ENCODE measurements at regions not wholly inside any gene's neighbourhood (a gene's known extent, or its start where the extent isn't known, plus 50 kb on each side); places are given as distances from the start of the nearest gene placed in this dataset.

- intact Hi-C loops (cut with DNase I), result no loop called here
- no peak for DNase-seq (ENCODE audit: low spot score)
Measured at GRCh38 chr22:22344430-22344829, 99.8 kb downstream of the VPREB1 start.

- intact Hi-C loops (cut with DNase I), result no loop called here
- no peak for DNase-seq (ENCODE audit: low spot score)
Measured at GRCh38 chr22:22345781-22346180, 101.2 kb downstream of the VPREB1 start.

GRCh38 chr22:22346401-22347107 is 102.0 kb downstream of the VPREB1 start:
- intact Hi-C loops (cut with DNase I), result no loop called here
- no peak for DNase-seq (ENCODE audit: low spot score)

GRCh38 chr22:22348127-22348814 is 103.7 kb downstream of the VPREB1 start:
- DNase-seq (ENCODE audit: low spot score), result no peak
- intact Hi-C loops (cut with DNase I), result no loop called here

DNA sequence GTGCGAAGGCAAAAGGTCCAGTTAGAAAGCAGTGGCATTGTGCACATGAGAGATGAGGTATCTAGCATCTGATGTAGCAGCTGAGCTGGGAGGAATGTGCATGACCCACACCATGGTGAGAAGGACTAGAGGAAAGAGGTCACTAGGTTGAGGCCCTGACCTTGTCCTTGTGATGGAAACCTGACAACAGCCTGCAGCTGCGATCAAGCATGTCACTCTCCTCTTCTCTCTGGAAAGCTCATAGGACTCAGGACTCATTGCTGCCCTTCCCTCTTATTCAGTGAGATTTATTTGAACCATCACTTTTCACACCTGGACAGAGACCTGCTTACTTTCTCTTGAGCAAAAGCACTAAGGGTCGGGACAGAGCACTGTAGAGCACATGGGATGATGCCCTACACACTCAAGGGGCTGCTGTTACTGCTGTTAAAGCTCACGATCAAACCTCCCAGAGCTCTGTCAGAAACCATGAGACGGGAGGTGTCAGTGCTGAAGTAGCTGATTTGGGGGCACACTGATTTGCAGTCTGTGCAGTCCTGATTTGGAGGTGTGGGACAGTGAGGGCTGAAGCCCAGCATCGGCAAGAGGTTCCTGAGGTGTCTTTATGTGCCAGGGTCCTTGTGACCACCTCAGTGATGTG is 104.3 kb downstream of the VPREB1 start:
- no peak for DNase-seq (ENCODE audit: low spot score)
- intact Hi-C loops (cut with DNase I), result loop anchor here (1.0 kb wide), 1 partner anchor 48 kb away; no protein-coding TSS in a partner anchor

- DNase-seq (ENCODE audit: low spot score), result no peak
- intact Hi-C loops (cut with DNase I), result loop anchor here (1.0 kb wide), 1 partner anchor 48 kb away; no protein-coding TSS in a partner anchor
Measured at GRCh38 chr22:22349455-22349836, 104.9 kb downstream of the VPREB1 start.

DNA sequence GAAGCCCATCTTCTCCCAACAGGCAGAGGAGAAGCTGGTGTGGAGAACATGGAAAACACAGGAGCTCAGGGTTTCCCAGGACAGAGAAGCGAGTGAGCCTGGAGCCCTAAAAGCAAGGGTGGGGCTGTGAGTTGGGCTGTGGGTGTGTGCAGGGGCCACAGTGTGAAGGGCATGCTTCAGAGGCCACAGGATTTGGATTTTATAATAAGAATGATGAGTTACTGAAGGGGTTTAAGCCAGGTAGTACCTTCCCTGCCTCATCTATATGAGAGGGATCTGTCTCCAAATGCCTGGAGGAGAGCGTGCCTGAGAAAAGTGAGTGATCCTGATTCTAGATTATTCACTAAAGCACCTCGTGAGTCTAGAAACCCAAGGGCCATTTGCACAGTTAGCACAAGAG is 106.8 kb downstream of the VPREB1 start:
- intact Hi-C loops (cut with DNase I), result no loop called here
- DNase-seq (ENCODE audit: low spot score), result no peak

- intact Hi-C loops (cut with DNase I), result no loop called here
- DNase-seq (ENCODE audit: low spot score), result no peak
Measured at GRCh38 chr22:22352371-22352999, 107.9 kb downstream of the VPREB1 start.

GRCh38 chr22:22355096-22355834 is 110.7 kb downstream of the VPREB1 start:
- DNase-seq (ENCODE audit: low spot score), result no peak
- intact Hi-C loops (cut with DNase I), result no loop called here

- intact Hi-C loops (cut with DNase I), result no loop called here
- no peak for DNase-seq (ENCODE audit: low spot score)
Measured at GRCh38 chr22:22357024-22357883, 112.7 kb downstream of the VPREB1 start.

GRCh38 chr22:22358152-22358551 is 113.6 kb downstream of the VPREB1 start:
- intact Hi-C loops (cut with DNase I), result no loop called here
- no peak for DNase-seq (ENCODE audit: low spot score)

- intact Hi-C loops (cut with DNase I), result no loop called here
- DNase-seq (ENCODE audit: low spot score), result no peak
Measured at GRCh38 chr22:22358686-22359085, 114.1 kb downstream of the VPREB1 start.

DNA sequence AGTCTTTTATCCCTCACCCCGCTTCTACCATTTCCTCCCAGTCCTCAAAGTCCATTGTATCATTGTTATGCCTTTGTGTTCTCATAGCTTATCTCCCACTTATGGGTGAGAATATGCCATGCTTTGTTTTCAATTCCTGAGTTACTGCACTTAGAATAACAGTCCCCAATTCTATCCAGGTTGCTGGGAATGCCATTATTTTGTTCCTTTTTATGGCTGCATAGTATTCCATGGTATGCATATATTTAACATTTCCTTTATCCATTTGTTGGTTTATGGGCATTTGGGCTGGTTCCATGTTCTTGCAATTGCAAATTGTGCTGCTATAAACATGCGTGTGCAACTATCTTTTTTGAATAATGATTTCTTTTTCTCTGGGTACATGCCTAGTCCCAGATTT is 114.9 kb downstream of the VPREB1 start:
- no peak for DNase-seq (ENCODE audit: low spot score)
- intact Hi-C loops (cut with DNase I), result no loop called here

GRCh38 chr22:22360014-22360413 is 115.4 kb downstream of the VPREB1 start:
- no peak for DNase-seq (ENCODE audit: low spot score)
- intact Hi-C loops (cut with DNase I), result no loop called here

- DNase-seq (ENCODE audit: low spot score), result no peak
- intact Hi-C loops (cut with DNase I), result no loop called here
Measured at GRCh38 chr22:22362311-22362710, 117.7 kb downstream of the VPREB1 start.

DNA sequence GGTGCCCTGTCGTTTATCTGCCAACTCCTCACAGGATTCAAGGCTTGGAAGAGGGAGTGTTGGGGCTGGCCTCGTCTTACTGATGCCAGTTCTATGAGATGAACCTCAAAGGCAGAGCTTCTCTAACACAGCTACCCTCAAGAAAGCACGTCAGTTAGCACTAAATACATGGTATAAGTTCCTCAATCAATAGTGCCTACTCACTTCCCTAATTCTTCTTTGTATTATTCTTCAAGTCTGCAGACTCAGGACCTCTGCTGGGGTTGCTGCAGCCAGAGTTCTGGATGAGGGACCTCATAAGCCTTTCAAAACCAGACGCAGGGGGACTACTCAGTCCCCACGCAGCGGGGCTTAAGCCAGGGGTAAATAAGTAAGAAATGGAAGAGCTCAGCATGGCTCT is 118.3 kb downstream of the VPREB1 start:
- DNase-seq (ENCODE audit: low spot score), result no peak
- intact Hi-C loops (cut with DNase I), result no loop called here

- DNase-seq (ENCODE audit: low spot score), result no peak
- intact Hi-C loops (cut with DNase I), result no loop called here
Measured at GRCh38 chr22:22364207-22364606, 119.6 kb downstream of the VPREB1 start.

DNA sequence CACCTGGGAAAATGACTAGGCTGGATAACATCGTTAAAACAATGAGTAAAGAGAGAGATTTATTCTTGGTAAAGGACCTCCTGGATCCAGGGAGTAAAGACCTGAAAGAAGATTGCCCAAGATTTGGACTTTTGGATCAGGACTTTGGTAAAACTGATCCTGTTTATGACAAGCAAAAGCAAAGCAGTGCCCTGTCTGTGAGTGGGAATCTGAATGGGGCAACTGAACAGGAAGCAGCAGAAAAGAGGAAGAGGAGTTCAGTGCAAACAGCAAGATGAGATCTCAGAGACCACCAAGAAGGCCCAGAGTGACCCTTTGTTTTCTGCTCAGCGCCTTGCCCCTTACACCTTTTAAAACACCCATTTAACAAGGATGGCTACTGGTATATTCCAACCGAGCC is 122.0 kb downstream of the VPREB1 start:
- intact Hi-C loops (cut with DNase I), result no loop called here
- DNase-seq (ENCODE audit: low spot score), result no peak

- DNase-seq (ENCODE audit: low spot score), result no peak
- intact Hi-C loops (cut with DNase I), result no loop called here
Measured at GRCh38 chr22:22368516-22368915, 123.9 kb downstream of the VPREB1 start.
